ENCODE measurements at regions not wholly inside any gene's neighbourhood (a gene's known extent, or its start where the extent isn't known, plus 50 kb on each side); places are given as distances from the start of the nearest gene placed in this dataset.
A peak's percentile ranks its signal among the peaks of the same experiment; 100 is the strongest.

GRCh38 chr20:51876313-51876940 is 74.1 kb upstream of the SALL4 start:
- DNase-seq (ENCODE audit: low read depth), result no peak

- DNase-seq (ENCODE audit: low read depth), result no peak
Observed at GRCh38 chr20:51873652-51874051, 71.3 kb upstream of the SALL4 start.

GRCh38 chr20:51871943-51872342 is 69.6 kb upstream of the SALL4 start:
- DNase-seq (ENCODE audit: low read depth), result no peak

- no peak for DNase-seq (ENCODE audit: low read depth)
Observed at GRCh38 chr20:51869002-51869401, 66.7 kb upstream of the SALL4 start.

- DNase-seq (ENCODE audit: low read depth), result no peak
Observed at GRCh38 chr20:51867251-51867650, 64.9 kb upstream of the SALL4 start.

- no peak for DNase-seq (ENCODE audit: low read depth)
Observed at GRCh38 chr20:51864967-51865366, 62.6 kb upstream of the SALL4 start.

GRCh38 chr20:51862796-51863195 is 60.5 kb upstream of the SALL4 start:
- DNase-seq (ENCODE audit: low read depth), result peak; percentile 69

GRCh38 chr20:51861726-51862466 is 59.6 kb upstream of the SALL4 start:
- DNase-seq (ENCODE audit: low read depth), result peak; percentile 30

GRCh38 chr20:51860111-51860882 is 58.0 kb upstream of the SALL4 start:
- DNase-seq (ENCODE audit: low read depth), result peak; percentile 84

- peak; percentile 9 for DNase-seq (ENCODE audit: low read depth)
Observed at GRCh38 chr20:51856432-51856831, 54.1 kb upstream of the SALL4 start.

- DNase-seq (ENCODE audit: low read depth), result no peak
Observed at GRCh38 chr20:51854921-51855320, 52.6 kb upstream of the SALL4 start.
